ENCODE measurements at regions not wholly inside any gene's neighbourhood (a gene's known extent, or its start where the extent isn't known, plus 50 kb on each side); places are given as distances from the start of the nearest gene placed in this dataset.

DNA sequence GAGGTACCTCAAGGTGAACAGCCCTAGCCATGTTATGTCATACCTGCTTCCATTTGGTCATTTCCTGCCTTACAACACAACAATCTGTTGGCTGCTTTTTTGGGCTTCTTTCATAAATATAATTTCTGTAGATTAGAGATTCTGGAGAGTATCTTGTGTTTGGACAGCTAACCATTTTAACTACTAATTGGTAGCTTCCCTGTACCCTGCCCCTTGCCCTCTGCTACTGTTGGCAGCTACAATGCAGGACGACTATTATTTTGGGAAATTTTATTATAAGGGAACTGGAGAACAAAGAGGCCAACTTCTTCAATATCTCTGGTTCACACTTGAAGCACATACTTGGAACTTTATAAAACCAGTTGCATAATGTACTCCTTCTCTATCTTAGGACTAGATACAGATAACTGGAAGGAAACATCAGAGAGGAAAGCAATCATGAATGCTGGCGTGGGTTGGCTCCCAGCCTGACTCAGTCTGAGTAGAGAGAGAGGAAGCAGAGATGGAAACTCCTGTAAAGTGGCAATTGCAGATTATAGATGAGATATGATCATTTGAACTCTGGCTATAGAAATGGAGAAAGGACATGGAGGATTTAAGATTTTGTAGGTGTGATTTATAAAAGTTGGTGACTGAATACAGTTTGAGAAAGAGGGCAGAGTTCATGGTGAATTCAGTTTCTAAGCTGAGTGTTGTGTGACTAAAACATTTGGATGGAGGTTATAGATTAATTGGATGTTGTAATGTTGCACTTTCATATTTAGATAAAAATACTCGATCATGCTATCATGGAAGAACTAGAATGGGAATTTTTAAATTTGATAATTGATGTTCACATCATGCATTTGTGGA is 74.5 kb downstream of the MDH1 start:
- TF ChIP-seq POLR2A (IDR thresholded peaks at IDR 0.05) (no peak), CTCF (IDR thresholded peaks at IDR 0.05) (no peak)
